Left ventricle myocardium superior (tissue), 1 donor: ENCODE measurements at regions not wholly inside any gene's neighbourhood (a gene's known extent, or its start where the extent isn't known, plus 50 kb on each side); places are given as distances from the start of the nearest gene placed in this dataset.
"Not testable (repeated sequence)": the region's sequence is repeated elsewhere in the genome, so short reads cannot be mapped to it uniquely, and the experiment has no call there.

Experiments used
- ATAC-seq: fragments of 200-7000 bp; cut with Tn5 transposase; one replicate; pipeline ENCODE4 v1.9.1; 2020; ENCODE audit warnings: mild to moderate bottlenecking, moderate library complexity
- DNase-seq: peaks from one replicate; pipeline ENCODE4 v3.0.0-alpha.2; 2020
- intact Hi-C: fragments of 100-400 bp; cut with micrococcal nuclease; formaldehyde crosslinking; loops from one replicate; pipeline ENCODE4 v1.11.0; 2022
- donor health status: DM: no; HTN: yes; CAD: no; lungs with severe emphysema.

- intact Hi-C loops: no loop called here
These were observed 126.5 kb downstream of the MRPS30 start for GRCh38 chr5:44935262-44935661.

DNA sequence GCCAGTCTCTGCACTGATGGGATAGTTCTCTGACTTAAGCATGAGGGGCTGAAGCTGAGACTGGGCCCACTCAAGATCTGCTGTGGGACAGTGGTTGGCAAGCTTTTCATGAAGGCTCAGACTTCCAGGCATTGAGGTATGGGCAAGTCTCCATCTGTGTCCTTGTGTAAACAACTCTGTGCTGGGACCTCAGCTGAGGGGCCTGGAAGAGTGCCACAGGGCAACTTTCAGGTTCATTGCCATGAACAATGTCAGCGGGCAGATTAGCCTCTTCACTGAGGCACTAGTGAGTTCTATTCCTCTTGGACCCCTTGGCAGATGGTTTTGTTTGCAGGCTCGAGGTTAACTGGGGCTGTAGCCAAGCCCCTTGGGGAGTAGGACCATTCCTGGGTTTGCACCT is 127.1 kb downstream of the MRPS30 start:
- intact Hi-C loops: no loop called here
- DNase-seq (no peak), ATAC-seq (no peak)

More at GRCh38 chr5:44935262-44935661, 126.5 kb downstream of the MRPS30 start:
- no peak for ATAC-seq
- DNase-seq: no peak

DNA sequence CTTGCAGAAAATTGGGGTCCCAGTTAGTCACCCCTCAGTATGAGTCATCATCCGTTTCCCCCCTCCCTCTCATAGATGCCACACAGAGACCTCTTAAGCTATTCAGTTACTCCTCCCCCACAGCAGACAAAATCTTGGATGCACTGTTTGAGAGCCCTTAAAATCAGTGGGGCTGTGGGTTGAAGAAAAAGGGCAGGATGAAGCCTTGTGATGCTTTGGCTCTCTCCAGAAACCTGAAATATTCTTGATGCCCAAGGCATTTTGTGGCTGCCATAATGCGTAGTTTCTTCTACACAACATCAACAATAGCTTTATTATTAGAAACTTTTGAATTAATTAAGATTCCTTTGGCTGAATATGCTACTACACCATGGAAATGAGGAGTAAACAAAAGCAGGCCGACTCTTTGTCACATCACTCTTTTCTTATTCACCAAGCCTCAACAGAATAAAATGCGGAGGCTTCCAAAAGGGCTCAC is 133.8 kb downstream of the MRPS30 start:
- ATAC-seq: no peak
- DNase-seq: no peak
- intact Hi-C loops: no loop called here

DNA sequence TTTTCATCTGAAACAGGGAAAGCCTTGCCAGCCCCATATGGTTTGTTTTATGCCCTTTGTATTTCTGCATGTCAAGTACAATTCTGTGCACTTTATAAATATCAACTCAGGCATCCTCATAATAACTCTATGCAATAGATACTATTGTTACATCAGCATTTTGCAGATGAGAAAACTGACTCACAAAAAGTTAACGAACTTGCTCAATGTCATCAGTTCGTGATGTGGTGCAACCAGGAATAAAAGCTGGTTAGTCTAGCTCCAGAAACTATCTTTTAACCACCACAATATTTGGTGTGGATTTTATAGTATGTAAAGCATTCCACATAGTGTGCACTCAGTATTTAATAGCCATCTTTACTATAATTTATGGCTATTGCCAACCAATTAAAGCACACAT is 134.9 kb downstream of the MRPS30 start:
- intact Hi-C loops: no loop called here

DNA sequence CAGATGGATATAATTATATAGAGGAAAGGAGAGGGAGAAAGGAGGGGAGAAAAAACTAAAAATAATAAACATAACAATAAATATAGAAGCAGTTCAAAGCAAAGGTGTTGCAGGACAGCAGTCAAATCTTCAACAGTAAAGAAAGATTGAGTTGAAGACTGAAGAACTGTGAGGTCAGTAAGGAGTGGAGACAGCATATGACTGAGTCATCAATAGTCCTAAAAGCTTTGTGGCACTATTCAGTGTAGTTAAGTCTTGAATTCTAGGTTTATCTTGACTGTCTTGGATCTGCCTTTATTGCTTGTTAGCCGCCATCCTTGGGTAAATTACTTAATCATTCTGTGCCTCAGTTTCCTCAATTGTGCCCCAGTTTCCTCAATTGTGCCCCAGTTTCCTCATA is 137.0 kb downstream of the MRPS30 start:
- intact Hi-C loops: no loop called here
- no peak for DNase-seq
- no peak for ATAC-seq

More for the DNA sequence above, 134.9 kb downstream of the MRPS30 start:
- DNase-seq (no peak), ATAC-seq (no peak)

GRCh38 chr5:44949687-44950086 is 140.9 kb downstream of the MRPS30 start:
- ATAC-seq (no peak), DNase-seq (no peak)
- intact Hi-C loops: loop anchor here (10.0 kb wide), 1 partner anchor 825 kb away; no protein-coding TSS in a partner anchor

DNA sequence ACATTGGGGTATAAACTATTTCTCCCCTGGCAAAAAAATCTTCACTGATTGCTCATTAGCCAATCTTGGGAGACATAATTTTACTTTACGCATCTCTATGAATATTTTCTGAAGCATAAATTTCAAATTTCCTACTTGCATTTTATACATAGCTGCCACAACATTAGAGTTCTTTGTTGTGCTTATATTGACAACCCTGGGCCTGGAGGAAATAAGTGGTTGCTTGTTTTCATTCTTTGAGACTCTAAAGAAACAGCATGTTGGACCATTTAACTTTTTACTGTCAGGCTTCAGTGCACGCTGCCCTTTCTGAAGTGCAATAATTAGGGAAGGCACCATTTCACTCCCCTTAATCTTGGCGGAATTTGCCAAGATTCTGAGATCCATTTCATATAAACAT is 142.6 kb downstream of the MRPS30 start:
- DNase-seq: no peak
- intact Hi-C loops: loop anchor here (10.0 kb wide), 1 partner anchor 823 kb away; no protein-coding TSS in a partner anchor
- no peak for ATAC-seq

DNA sequence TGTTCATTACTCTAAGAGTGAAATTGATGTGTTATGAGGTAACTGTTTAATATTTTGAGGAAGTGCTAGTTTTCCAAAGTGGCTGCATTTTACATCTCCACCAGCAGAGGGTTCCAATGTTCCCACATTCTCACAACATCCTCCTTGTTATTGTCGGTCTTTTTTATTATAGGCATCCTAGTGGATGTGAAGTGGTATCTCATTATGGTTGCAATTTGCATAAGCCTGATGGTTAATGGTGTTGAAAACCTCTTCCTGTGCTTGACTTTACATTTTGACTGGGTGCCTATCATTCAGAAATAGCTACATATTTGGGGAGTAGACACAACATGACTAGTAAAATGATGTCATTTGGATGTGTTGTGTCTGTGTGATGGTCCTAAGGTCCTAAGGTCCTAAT is 143.6 kb downstream of the MRPS30 start:
- intact Hi-C loops: loop anchor here (10.0 kb wide), 1 partner anchor 822 kb away; no protein-coding TSS in a partner anchor
- DNase-seq: no peak
- no peak for ATAC-seq

GRCh38 chr5:44953078-44953477 is 144.3 kb downstream of the MRPS30 start:
- no peak for ATAC-seq
- no peak for DNase-seq
- intact Hi-C loops: loop anchor here (10.0 kb wide), 1 partner anchor 822 kb away; no protein-coding TSS in a partner anchor

- not testable (repeated sequence) for DNase-seq, ATAC-seq
- intact Hi-C loops: loop anchor here (10.0 kb wide), 1 partner anchor 816 kb away; no protein-coding TSS in a partner anchor
These were observed 150.3 kb downstream of the MRPS30 start for GRCh38 chr5:44958943-44959454.

DNA sequence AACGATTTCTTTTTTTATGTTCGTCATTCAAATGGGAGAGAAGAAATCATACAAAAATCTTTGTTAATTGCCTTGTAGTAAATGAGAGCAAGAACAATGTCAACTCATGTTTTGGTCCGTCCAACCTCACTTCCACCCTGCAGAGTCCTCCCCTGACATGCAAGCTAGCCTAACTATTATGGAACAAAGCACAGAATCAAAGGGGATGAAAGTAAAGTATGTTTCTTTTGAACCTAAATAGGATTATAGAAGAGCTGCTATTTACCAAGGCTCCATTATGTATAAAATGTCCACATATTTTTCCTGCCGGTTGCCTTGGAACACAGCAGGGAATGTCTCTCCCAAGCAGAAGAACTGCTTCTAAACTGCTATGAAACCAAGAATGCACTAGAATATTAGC is 161.1 kb downstream of the MRPS30 start:
- intact Hi-C loops: no loop called here
- DNase-seq (no peak), ATAC-seq (no peak)

DNA sequence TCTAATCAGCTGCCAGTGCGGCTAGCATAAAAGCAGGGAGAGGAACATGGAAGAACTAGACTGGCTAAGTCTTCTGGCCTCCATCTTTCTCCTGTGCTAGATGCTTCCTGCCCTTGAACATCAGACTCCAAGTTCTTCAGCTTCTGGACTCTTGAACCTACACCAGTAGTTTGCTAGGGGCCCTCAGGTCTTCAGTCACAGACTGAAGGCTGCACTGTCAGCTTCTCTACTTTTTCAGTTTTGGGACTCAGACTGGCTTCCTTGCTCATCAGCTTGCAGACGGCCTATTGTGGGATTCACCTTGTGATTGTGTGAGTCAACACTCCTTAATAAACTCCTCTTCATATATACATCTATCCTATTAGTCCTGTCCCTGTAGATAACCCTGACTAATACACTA is 162.2 kb downstream of the MRPS30 start:
- ATAC-seq, DNase-seq, intact Hi-C loops: not testable (repeated sequence)

- intact Hi-C loops: no loop called here
- no peak for ATAC-seq
- no peak for DNase-seq
These were observed 166.1 kb downstream of the MRPS30 start for GRCh38 chr5:44974813-44975212.

GRCh38 chr5:44981708-44982107 is 173.0 kb downstream of the MRPS30 start:
- intact Hi-C loops: no loop called here
- DNase-seq (no peak), ATAC-seq (no peak)

GRCh38 chr5:44983006-44983405 is 174.3 kb downstream of the MRPS30 start:
- intact Hi-C loops: no loop called here
- ATAC-seq (no peak), DNase-seq (no peak)

- DNase-seq: no peak
- intact Hi-C loops: no loop called here
- no peak for ATAC-seq
These were observed 178.3 kb downstream of the MRPS30 start for GRCh38 chr5:44987026-44987425.

DNA sequence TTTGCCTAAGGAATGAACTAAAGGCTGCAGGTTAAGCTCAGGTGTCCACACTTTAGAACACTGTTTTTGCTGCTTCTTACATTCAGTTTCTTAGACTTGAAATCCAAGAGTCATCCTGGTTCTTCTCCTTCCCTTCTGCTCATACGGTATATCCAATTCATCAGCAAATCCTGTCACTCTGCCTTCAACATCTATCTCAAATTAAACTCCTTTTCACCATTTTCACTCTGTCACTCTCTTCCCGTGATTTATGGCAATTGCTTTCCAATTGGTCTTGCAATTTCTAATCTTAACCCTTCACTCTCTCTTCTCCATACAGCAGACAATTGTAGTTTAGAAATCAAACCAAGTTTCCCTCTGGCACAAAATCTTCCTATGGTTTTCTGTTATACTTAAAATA is 182.9 kb downstream of the MRPS30 start:
- ATAC-seq: no peak
- intact Hi-C loops: no loop called here
- no peak for DNase-seq

DNA sequence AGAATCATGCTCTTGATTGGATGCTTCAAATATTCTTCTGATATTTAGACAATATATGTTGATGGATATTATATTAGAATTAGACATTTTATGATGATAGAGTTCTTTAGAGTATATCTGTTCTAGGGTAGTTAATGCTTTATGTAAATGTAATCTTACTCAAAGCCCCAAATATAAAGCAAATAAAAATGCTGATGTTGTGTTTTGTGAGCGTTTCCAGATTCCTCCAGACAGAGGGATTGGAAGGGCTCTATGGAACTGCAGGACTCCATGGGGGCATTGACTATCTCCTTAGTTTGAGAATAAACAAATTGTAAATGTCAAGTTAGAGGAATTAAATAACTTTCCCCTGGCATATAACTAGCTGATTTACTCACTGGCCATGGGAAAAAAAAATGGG is 184.5 kb downstream of the MRPS30 start:
- intact Hi-C loops: no loop called here
- DNase-seq: no peak
- no peak for ATAC-seq

DNA sequence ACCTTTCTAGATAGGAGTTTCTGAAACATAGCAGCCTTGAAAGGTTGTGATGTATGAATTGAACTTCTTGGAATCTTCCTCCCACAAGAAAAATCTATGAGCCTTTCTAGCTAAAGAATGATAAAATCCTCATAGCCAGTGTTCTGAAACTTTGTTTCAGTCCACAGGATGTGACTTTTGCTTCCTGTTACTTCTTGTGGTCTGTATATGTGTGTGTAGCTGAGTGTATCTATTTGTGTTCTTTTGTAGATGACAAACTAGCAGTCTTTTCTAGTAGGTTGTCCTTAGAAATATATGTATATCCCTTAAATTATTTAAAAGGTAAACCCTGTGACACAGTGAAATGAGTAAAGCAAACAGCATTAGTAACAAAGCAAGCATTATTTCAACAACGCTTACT is 188.8 kb downstream of the MRPS30 start:
- DNase-seq (no peak), ATAC-seq (no peak)
- intact Hi-C loops: no loop called here

GRCh38 chr5:45007102-45007501 is 198.4 kb downstream of the MRPS30 start:
- ATAC-seq, intact Hi-C loops, DNase-seq: not testable (repeated sequence)

DNA sequence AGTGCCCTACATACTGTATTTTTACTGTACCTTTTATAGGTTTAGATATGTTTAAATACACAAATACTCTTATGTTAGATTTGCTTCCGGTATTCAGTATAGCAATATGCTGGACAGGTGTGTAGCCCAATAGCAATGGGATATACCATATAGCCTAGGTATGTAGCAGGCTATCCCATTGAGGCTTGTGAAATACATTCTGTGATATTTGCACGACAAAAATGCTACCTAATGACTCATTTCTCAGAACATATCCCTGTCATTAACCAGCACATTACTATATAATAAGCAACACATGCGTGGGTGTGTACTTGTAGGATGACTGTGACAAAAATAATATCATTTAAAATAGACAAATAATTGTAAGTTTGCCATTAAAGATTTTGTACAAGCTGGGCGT is 208.8 kb downstream of the MRPS30 start:
- intact Hi-C loops: no loop called here
- ATAC-seq (no peak), DNase-seq (no peak)
